Sigmoid colon (tissue), 3 donors: ENCODE measurements at regions not wholly inside any gene's neighbourhood (a gene's known extent, or its start where the extent isn't known, plus 50 kb on each side); places are given as distances from the start of the nearest gene placed in this dataset.

Experiments
- CTCF ChIP-seq, 4 experiments: fragments of 450-650 bp in 3 of 4; fragments of 200-600 bp in 1 of 4; IDR thresholded peaks; one replicate each; pipeline ENCODE4 v1.5.1; 2016 to 2019; ENCODE audit warnings: antibody characterized with exemption in 4 of 4, mild to moderate bottlenecking in 3 of 4, moderate library complexity in 2 of 4
- POLR2A ChIP-seq, 2 donors: fragments of 450-650 bp; IDR thresholded peaks; one replicate each; pipeline ENCODE4 v1.6.1; 2016; ENCODE audit warnings: antibody characterized with exemption in 2 of 2, mild to moderate bottlenecking in 2 of 2, moderate library complexity in 2 of 2

- no peak for TF ChIP-seq POLR2A (IDR thresholded peaks at IDR 0.05)
- TF ChIP-seq CTCF (IDR thresholded peaks at IDR 0.05): no peak
Measured at GRCh38 chr21:35556536-35556935, 503.8 kb downstream of the SETD4 start.
